ENCODE measurements at regions not wholly inside any gene's neighbourhood (a gene's known extent, or its start where the extent isn't known, plus 50 kb on each side); places are given as distances from the start of the nearest gene placed in this dataset.

DNA sequence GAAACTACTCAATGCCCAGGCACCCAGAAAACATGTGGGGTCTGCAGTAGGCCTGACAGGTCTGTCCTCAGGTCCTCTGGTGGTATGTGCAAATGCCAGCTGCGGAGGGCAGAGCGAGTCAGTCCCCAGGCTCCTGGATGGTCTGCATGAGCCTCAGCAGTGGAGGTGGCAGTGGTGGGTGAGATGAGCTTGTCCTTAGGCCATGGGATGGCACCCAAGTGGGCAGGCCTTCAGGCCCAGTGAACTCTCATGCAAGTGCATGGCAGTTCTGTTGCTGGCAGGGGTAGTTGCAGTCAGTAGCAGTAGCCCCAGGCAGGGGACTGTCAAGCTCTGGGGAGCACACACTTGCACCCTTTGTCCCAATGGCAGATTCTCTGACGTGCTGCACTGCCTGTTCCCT is 106.3 kb upstream of the ANXA10 start (continued):
- TF ChIP-seq ZFP37 (CRISPR knock-in tag; IDR thresholded peaks at IDR 0.05; ENCODE audit: borderline replicate concordance): no peak
- no peak for TF ChIP-seq ZNF343 (CRISPR knock-in tag; IDR thresholded peaks at IDR 0.05)
- TF ChIP-seq ZNF17 (CRISPR knock-in tag; IDR thresholded peaks at IDR 0.05): no peak
- TF ChIP-seq ZZZ3 (CRISPR knock-in tag; IDR thresholded peaks at IDR 0.05; ENCODE audit: borderline replicate concordance): no peak
- TF ChIP-seq ZNF44 (CRISPR knock-in tag; IDR thresholded peaks at IDR 0.05): no peak
- TF ChIP-seq, protein P1, sequence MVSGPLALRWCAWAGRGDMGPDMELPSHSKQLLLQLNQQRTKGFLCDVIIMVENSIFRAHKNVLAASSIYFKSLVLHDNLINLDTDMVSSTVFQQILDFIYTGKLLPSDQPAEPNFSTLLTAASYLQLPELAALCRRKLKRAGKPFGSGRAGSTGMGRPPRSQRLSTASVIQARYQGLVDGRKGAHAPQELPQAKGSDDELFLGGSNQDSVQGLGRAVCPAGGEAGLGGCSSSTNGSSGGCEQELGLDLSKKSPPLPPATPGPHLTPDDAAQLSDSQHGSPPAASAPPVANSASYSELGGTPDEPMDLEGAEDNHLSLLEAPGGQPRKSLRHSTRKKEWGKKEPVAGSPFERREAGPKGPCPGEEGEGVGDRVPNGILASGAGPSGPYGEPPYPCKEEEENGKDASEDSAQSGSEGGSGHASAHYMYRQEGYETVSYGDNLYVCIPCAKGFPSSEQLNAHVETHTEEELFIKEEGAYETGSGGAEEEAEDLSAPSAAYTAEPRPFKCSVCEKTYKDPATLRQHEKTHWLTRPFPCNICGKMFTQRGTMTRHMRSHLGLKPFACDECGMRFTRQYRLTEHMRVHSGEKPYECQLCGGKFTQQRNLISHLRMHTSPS (CRISPR knock-in tag; IDR thresholded peaks at IDR 0.05; ENCODE audit: low read depth): no peak
- no peak for TF ChIP-seq ZFP36L1 (CRISPR knock-in tag; IDR thresholded peaks at IDR 0.05)
- TF ChIP-seq, protein P2, sequence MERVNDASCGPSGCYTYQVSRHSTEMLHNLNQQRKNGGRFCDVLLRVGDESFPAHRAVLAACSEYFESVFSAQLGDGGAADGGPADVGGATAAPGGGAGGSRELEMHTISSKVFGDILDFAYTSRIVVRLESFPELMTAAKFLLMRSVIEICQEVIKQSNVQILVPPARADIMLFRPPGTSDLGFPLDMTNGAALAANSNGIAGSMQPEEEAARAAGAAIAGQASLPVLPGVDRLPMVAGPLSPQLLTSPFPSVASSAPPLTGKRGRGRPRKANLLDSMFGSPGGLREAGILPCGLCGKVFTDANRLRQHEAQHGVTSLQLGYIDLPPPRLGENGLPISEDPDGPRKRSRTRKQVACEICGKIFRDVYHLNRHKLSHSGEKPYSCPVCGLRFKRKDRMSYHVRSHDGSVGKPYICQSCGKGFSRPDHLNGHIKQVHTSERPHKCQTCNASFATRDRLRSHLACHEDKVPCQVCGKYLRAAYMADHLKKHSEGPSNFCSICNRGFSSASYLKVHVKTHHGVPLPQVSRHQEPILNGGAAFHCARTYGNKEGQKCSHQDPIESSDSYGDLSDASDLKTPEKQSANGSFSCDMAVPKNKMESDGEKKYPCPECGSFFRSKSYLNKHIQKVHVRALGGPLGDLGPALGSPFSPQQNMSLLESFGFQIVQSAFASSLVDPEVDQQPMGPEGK (CRISPR knock-in tag; IDR thresholded peaks at IDR 0.05): no peak
- no peak for TF ChIP-seq YY1 (IDR thresholded peaks at IDR 0.05; ENCODE audit: insufficient read depth, insufficient replicate concordance, low read depth, low read length)

- H2AFZ ChIP-seq (ENCODE audit: low read length): no peak overlapping the region
- in situ Hi-C loops (cut with HindIII; ENCODE audit: extremely low pct_ligation_motif_present, low pct_unique_long_range_greater_than_20kb) (no loop called here), intact Hi-C loops (cut with micrococcal nuclease; ENCODE audit: unreplicated experiment) (no loop called here)
- H3K36me3 ChIP-seq (replicated peaks in 1 of 2; ENCODE audit: control insufficient read depth in 1 of 2, insufficient read depth in 2 of 2, low read length in 2 of 2): no peaks in the 10 kb centered on the region
- FAIRE-seq (no peak), DNase-seq (ENCODE audit: low spot score) (no peak), ATAC-seq (no peak)
- H3K4me3 ChIP-seq (replicated peaks in 1 of 3; ENCODE audit: insufficient read depth in 1 of 3, low read depth in 2 of 3, low read length in 3 of 3): no peak overlapping the region
- H3K79me2 ChIP-seq (ENCODE audit: insufficient read depth, low read length): no peaks in the 10 kb centered on the region
- BruUV-seq (replicated peaks): no TSS peak
- peaks cover 50% of the 10 kb centered on the region for H3K9me3 ChIP-seq (ENCODE audit: low read length)
- H3K27ac ChIP-seq (ENCODE audit: extremely low read length, insufficient read depth, low read length): no peak overlapping the region
- no peaks in the 10 kb centered on the region for H3K27me3 ChIP-seq (ENCODE audit: control insufficient read depth in 1 of 2, insufficient read depth in 2 of 2, low read length in 2 of 2)
- H3K4me1 ChIP-seq (ENCODE audit: insufficient read depth, low read length): no peaks in the 10 kb centered on the region
- ChIA-PET POLR2A (no interaction called here), CTCF (ENCODE audit: low intra/inter-chr PET ratio, low total read pairs) (no interaction called here)
- H4K20me1 ChIP-seq (ENCODE audit: insufficient read depth, low read length): no peaks in the 10 kb centered on the region
- H3K4me2 ChIP-seq (ENCODE audit: low read depth, low read length): no peak overlapping the region
- 0% methylated on average over 2 of the region's 2 CpGs for WGBS (ENCODE audit: low lambda C conversion rate)
- H3K9ac ChIP-seq (ENCODE audit: insufficient read depth, low read depth, low read length): no peak overlapping the region
- TF ChIP-seq, protein P3, sequence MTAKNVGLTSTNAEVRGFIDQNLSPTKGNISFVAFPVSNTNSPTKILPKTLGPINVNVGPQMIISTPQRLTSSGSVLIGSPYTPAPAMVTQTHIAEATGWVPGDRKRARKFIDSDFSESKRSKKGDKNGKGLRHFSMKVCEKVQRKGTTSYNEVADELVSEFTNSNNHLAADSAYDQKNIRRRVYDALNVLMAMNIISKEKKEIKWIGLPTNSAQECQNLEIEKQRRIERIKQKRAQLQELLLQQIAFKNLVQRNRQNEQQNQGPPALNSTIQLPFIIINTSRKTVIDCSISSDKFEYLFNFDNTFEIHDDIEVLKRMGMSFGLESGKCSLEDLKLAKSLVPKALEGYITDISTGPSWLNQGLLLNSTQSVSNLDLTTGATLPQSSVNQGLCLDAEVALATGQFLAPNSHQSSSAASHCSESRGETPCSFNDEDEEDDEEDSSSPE (CRISPR knock-in tag; IDR thresholded peaks at IDR 0.05): no peak
- no peak for TF ChIP-seq RORA (CRISPR knock-in tag; IDR thresholded peaks at IDR 0.05)
- TF ChIP-seq ATF4 (CRISPR knock-in tag; IDR thresholded peaks at IDR 0.05): no peak
- TF ChIP-seq ZNF891 (CRISPR knock-in tag; IDR thresholded peaks at IDR 0.05): no peak
- no peak for TF ChIP-seq ZNF350 (CRISPR knock-in tag; IDR thresholded peaks at IDR 0.05; ENCODE audit: borderline replicate concordance, low read depth)
- no peak for TF ChIP-seq DPF2 (CRISPR knock-in tag; IDR thresholded peaks at IDR 0.05; ENCODE audit: borderline replicate concordance, low read depth)
- no peak for TF ChIP-seq ARHGAP35 (CRISPR knock-in tag; IDR thresholded peaks at IDR 0.05; ENCODE audit: borderline replicate concordance)
- TF ChIP-seq SSRP1 (CRISPR knock-in tag; IDR thresholded peaks at IDR 0.05): no peak
- no peak for TF ChIP-seq PAF1 (CRISPR knock-in tag; IDR thresholded peaks at IDR 0.05)
Measured at GRCh38 chr4:167987285-167987684, 105.1 kb upstream of the ANXA10 start.

Measured in HepG2 (cell line).